BE2C (cell line): ENCODE measurements at regions not wholly inside any gene's neighbourhood (a gene's known extent, or its start where the extent isn't known, plus 50 kb on each side); places are given as distances from the start of the nearest gene placed in this dataset.

Experiments
- DNase-seq: peaks from one replicate; pipeline ENCODE4 v3.0.0-alpha.2; 2020
- H3K27me3 ChIP-seq: fragments of 250-450 bp; sonication (Bioruptor Pico); 2 replicates; pipeline ENCODE4 v1.5.1; 2020; ENCODE audit warnings: mild to moderate bottlenecking
- H3K36me3 ChIP-seq: fragments of 250-450 bp; sonication (Bioruptor Pico); 2 replicates; pipeline ENCODE4 v1.5.1; 2020; ENCODE audit warnings: mild to moderate bottlenecking
- H3K4me1 ChIP-seq: fragments of 250-450 bp; sonication (Bioruptor Pico); 2 replicates; pipeline ENCODE4 v1.5.1; 2020
- H3K4me3 ChIP-seq: 2 replicates; pipeline ENCODE4 v1.5.1; 2011; ENCODE audit warnings: low read depth, low read length
- H3K9me3 ChIP-seq: fragments of 250-450 bp; sonication (Bioruptor Pico); 2 replicates; pipeline ENCODE4 v1.5.1; 2020
- CTCF ChIP-seq: IDR thresholded peaks from 2 replicates; pipeline ENCODE4 v1.5.1; 2012; ENCODE audit warnings: mild to moderate bottlenecking, low read depth, low read length

GRCh38 chr2:192250961-192251360, 56.2 kb upstream of the TMEFF2 start:
- H3K4me3 ChIP-seq: no peak overlapping the region
- H3K9me3 ChIP-seq: no peaks in the 10 kb centered on the region
- H3K36me3 ChIP-seq: no peaks in the 10 kb centered on the region
- TF ChIP-seq CTCF: no peak
- no peaks in the 10 kb centered on the region for H3K27me3 ChIP-seq
- H3K4me1 ChIP-seq: no peaks in the 10 kb centered on the region
- no peak for DNase-seq

DNA sequence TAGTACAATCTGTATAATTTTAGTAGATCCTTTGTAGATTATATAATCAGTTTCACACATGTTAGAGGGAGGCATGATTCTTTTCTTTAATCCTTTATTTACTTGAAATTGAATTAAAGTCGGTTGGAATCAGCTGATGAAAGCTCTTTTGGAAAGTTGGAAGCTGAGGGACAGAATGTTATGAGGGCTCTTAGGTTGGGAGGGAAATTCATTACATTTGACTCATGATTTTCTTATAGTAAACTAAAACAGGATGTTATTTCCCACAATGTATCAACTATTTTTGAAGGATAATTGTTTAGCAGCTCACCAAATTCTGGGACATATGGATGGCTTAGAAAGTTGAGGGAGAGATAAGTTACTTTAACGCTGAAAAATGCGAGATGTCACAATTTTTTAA, 52.7 kb upstream of the TMEFF2 start:
- TF ChIP-seq CTCF: no peak
- no peak for DNase-seq

DNA sequence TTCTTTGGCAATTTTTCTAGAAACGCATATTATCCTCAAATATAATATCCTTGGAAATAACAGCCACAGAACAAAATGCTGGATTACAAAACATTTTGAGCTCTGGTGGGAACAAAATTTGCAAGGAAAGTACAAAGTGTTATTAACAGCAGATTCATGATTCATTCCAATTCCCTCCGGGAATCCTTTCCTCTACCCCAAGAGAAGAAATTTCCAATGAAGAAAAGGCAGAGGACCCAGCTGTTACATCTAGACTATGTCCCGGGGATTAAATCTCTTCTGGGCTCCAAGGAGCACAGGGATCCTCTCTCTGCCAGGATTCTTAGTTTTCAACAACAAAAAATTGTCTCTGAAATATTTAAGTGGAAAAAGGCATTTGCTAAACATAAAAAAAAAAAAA, 51.6 kb upstream of the TMEFF2 start:
- no peaks in the 10 kb centered on the region for H3K9me3 ChIP-seq
- no peaks in the 10 kb centered on the region for H3K27me3 ChIP-seq
- no peak for TF ChIP-seq CTCF
- H3K4me1 ChIP-seq: no peaks in the 10 kb centered on the region
- no peaks in the 10 kb centered on the region for H3K36me3 ChIP-seq
- no peak overlapping the region for H3K4me3 ChIP-seq
- DNase-seq: no peak

More for the DNA sequence above, 52.7 kb upstream of the TMEFF2 start:
- Histone ChIP-seq H3K4me3 (no peak overlapping the region), H3K4me1 (no peaks in the 10 kb centered on the region), H3K36me3 (no peaks in the 10 kb centered on the region), H3K27me3 (no peaks in the 10 kb centered on the region), H3K9me3 (no peaks in the 10 kb centered on the region)

- TF ChIP-seq CTCF: no peak
- H3K4me1 ChIP-seq: no peaks in the 10 kb centered on the region
- H3K4me3 ChIP-seq: no peak overlapping the region
- no peaks in the 10 kb centered on the region for H3K36me3 ChIP-seq
- no peaks in the 10 kb centered on the region for H3K9me3 ChIP-seq
- no peak for DNase-seq
- no peaks in the 10 kb centered on the region for H3K27me3 ChIP-seq
Observed at GRCh38 chr2:192245329-192245728, 50.6 kb upstream of the TMEFF2 start.
